ENCODE measurements at regions not wholly inside any gene's neighbourhood (a gene's known extent, or its start where the extent isn't known, plus 50 kb on each side); places are given as distances from the start of the nearest gene placed in this dataset.
"Not testable (repeated sequence)": the region's sequence is repeated elsewhere in the genome, so short reads cannot be mapped to it uniquely, and the experiment has no call there.

- no peak for DNase-seq (ENCODE audit: low read depth, low spot score)
- H3K9ac ChIP-seq (ENCODE audit: insufficient read length, low read depth), result no peak overlapping the region
Observed at GRCh38 chr11:19627566-19627965, 85.1 kb upstream of the NAV2 start.

GRCh38 chr11:19625438-19625837 is 87.2 kb upstream of the NAV2 start:
- no peak for DNase-seq (ENCODE audit: low read depth, low spot score)
- TF ChIP-seq YY1 (IDR thresholded peaks at IDR 0.05; ENCODE audit: insufficient read depth, insufficient read length), result no peak
- TF ChIP-seq SUZ12 (IDR thresholded peaks at IDR 0.05; ENCODE audit: extremely low read depth, insufficient read depth, insufficient read length), result no peak
- TF ChIP-seq ZNF274 (IDR thresholded peaks at IDR 0.05; ENCODE audit: low read depth, low read length), result no peak

More at GRCh38 chr11:19627566-19627965, 85.1 kb upstream of the NAV2 start:
- H3K36me3 ChIP-seq (ENCODE audit: insufficient read depth, insufficient read length, low read length), result no peaks in the 10 kb centered on the region
- H3K9me3 ChIP-seq (ENCODE audit: insufficient read depth, low read length), result peaks cover 10% of the 10 kb centered on the region; the same call in 1 of the 2 replicates
- no peaks in the 10 kb centered on the region for H3K4me1 ChIP-seq (ENCODE audit: insufficient read depth, insufficient read length)
- H3K27me3 ChIP-seq (ENCODE audit: insufficient read depth, insufficient read length), result no peaks in the 10 kb centered on the region
- H3K4me3 ChIP-seq (ENCODE audit: insufficient read length, low read depth), result no peak overlapping the region
- TF ChIP-seq YY1 (IDR thresholded peaks at IDR 0.05; ENCODE audit: insufficient read depth, insufficient read length) (no peak), SUZ12 (IDR thresholded peaks at IDR 0.05; ENCODE audit: extremely low read depth, insufficient read depth, insufficient read length) (no peak), ZNF274 (IDR thresholded peaks at IDR 0.05; ENCODE audit: low read depth, low read length) (no peak)

GRCh38 chr11:19617696-19618523 is 94.7 kb upstream of the NAV2 start:
- TF ChIP-seq YY1 (IDR thresholded peaks at IDR 0.05; ENCODE audit: insufficient read depth, insufficient read length), result no peak
- TF ChIP-seq SUZ12 (IDR thresholded peaks at IDR 0.05; ENCODE audit: extremely low read depth, insufficient read depth, insufficient read length), result no peak
- no peak for TF ChIP-seq ZNF274 (IDR thresholded peaks at IDR 0.05; ENCODE audit: low read depth, low read length)
- no peaks in the 10 kb centered on the region for H3K27me3 ChIP-seq (ENCODE audit: insufficient read depth, insufficient read length)
- peaks cover 2% of the 10 kb centered on the region for H3K4me1 ChIP-seq (ENCODE audit: insufficient read depth, insufficient read length)
- H3K9ac ChIP-seq (ENCODE audit: insufficient read length, low read depth), result no peak overlapping the region
- H3K9me3 ChIP-seq (ENCODE audit: insufficient read depth, low read length), result no peaks in the 10 kb centered on the region
- DNase-seq (ENCODE audit: low read depth, low spot score), result no peak
- no peaks in the 10 kb centered on the region for H3K36me3 ChIP-seq (ENCODE audit: insufficient read depth, insufficient read length, low read length)
- H3K4me3 ChIP-seq (ENCODE audit: insufficient read length, low read depth), result no peak overlapping the region

More at GRCh38 chr11:19625438-19625837, 87.2 kb upstream of the NAV2 start:
- H3K4me1 ChIP-seq (ENCODE audit: insufficient read depth, insufficient read length), result no peaks in the 10 kb centered on the region
- H3K9ac ChIP-seq (ENCODE audit: insufficient read length, low read depth), result no peak overlapping the region
- H3K9me3 ChIP-seq (ENCODE audit: insufficient read depth, low read length), result peaks cover 10% of the 10 kb centered on the region; the same call in 1 of the 2 replicates
- H3K36me3 ChIP-seq (ENCODE audit: insufficient read depth, insufficient read length, low read length), result no peaks in the 10 kb centered on the region
- H3K4me3 ChIP-seq (ENCODE audit: insufficient read length, low read depth), result no peak overlapping the region
- H3K27me3 ChIP-seq (ENCODE audit: insufficient read depth, insufficient read length), result no peaks in the 10 kb centered on the region

GRCh38 chr11:19615341-19616183 is 97.1 kb upstream of the NAV2 start:
- no peak for TF ChIP-seq SUZ12 (IDR thresholded peaks at IDR 0.05; ENCODE audit: extremely low read depth, insufficient read depth, insufficient read length)
- TF ChIP-seq YY1 (IDR thresholded peaks at IDR 0.05; ENCODE audit: insufficient read depth, insufficient read length), result no peak
- TF ChIP-seq ZNF274 (IDR thresholded peaks at IDR 0.05; ENCODE audit: low read depth, low read length), result no peak
- Histone ChIP-seq H3K36me3 (ENCODE audit: insufficient read depth, insufficient read length, low read length) (no peaks in the 10 kb centered on the region), H3K4me1 (ENCODE audit: insufficient read depth, insufficient read length) (peaks cover 2% of the 10 kb centered on the region), H3K4me3 (ENCODE audit: insufficient read length, low read depth) (no peak overlapping the region), H3K9me3 (ENCODE audit: insufficient read depth, low read length) (peaks cover 12% of the 10 kb centered on the region; the same call in 1 of the 2 replicates), H3K27me3 (ENCODE audit: insufficient read depth, insufficient read length) (no peaks in the 10 kb centered on the region), H3K9ac (ENCODE audit: insufficient read length, low read depth) (no peak overlapping the region)
- no peak for DNase-seq (ENCODE audit: low read depth, low spot score)

- Histone ChIP-seq H3K27me3 (ENCODE audit: insufficient read depth, insufficient read length) (no peaks in the 10 kb centered on the region), H3K4me1 (ENCODE audit: insufficient read depth, insufficient read length) (peaks cover 2% of the 10 kb centered on the region), H3K36me3 (ENCODE audit: insufficient read depth, insufficient read length, low read length) (no peaks in the 10 kb centered on the region), H3K9ac (ENCODE audit: insufficient read length, low read depth) (no peak overlapping the region), H3K9me3 (ENCODE audit: insufficient read depth, low read length) (peaks cover 12% of the 10 kb centered on the region; the same call in 1 of the 2 replicates), H3K4me3 (ENCODE audit: insufficient read length, low read depth) (no peak overlapping the region)
- no peak for TF ChIP-seq ZNF274 (IDR thresholded peaks at IDR 0.05; ENCODE audit: low read depth, low read length)
- no peak for TF ChIP-seq SUZ12 (IDR thresholded peaks at IDR 0.05; ENCODE audit: extremely low read depth, insufficient read depth, insufficient read length)
- TF ChIP-seq YY1 (IDR thresholded peaks at IDR 0.05; ENCODE audit: insufficient read depth, insufficient read length), result no peak
- no peak for DNase-seq (ENCODE audit: low read depth, low spot score)
Observed at GRCh38 chr11:19614370-19614940, 98.2 kb upstream of the NAV2 start.

- not testable (repeated sequence) for H3K27me3 ChIP-seq (ENCODE audit: insufficient read depth, insufficient read length); H3K36me3 ChIP-seq (ENCODE audit: insufficient read depth, insufficient read length, low read length); H3K4me1 ChIP-seq (ENCODE audit: insufficient read depth, insufficient read length); H3K9ac ChIP-seq (ENCODE audit: insufficient read length, low read depth); DNase-seq (ENCODE audit: low read depth, low spot score); H3K4me3 ChIP-seq (ENCODE audit: insufficient read length, low read depth)
- peaks cover 12% of the 10 kb centered on the region; the same call in 1 of the 2 replicates for H3K9me3 ChIP-seq (ENCODE audit: insufficient read depth, low read length)
Observed at GRCh38 chr11:19612025-19612424, 100.6 kb upstream of the NAV2 start.
